ENCODE measurements at regions not wholly inside any gene's neighbourhood (a gene's known extent, or its start where the extent isn't known, plus 50 kb on each side); places are given as distances from the start of the nearest gene placed in this dataset.

GRCh38 chr3:103371411-103371810 lies 936.6 kb downstream of the ZPLD1 start:
- TF ChIP-seq, protein P1, sequence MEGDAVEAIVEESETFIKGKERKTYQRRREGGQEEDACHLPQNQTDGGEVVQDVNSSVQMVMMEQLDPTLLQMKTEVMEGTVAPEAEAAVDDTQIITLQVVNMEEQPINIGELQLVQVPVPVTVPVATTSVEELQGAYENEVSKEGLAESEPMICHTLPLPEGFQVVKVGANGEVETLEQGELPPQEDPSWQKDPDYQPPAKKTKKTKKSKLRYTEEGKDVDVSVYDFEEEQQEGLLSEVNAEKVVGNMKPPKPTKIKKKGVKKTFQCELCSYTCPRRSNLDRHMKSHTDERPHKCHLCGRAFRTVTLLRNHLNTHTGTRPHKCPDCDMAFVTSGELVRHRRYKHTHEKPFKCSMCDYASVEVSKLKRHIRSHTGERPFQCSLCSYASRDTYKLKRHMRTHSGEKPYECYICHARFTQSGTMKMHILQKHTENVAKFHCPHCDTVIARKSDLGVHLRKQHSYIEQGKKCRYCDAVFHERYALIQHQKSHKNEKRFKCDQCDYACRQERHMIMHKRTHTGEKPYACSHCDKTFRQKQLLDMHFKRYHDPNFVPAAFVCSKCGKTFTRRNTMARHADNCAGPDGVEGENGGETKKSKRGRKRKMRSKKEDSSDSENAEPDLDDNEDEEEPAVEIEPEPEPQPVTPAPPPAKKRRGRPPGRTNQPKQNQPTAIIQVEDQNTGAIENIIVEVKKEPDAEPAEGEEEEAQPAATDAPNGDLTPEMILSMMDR (IDR thresholded peaks at IDR 0.05): no peak
- H3K9me3 Mint-ChIP-seq: peaks cover 3% of the 10 kb centered on the region
- ChIA-PET CTCF (no interaction called here), POLR2A (no interaction called here)
- H3K4me1 ChIP-seq (ENCODE audit: insufficient read depth, low read length): no peaks in the 10 kb centered on the region
- H3K4me1 Mint-ChIP-seq (ENCODE audit: low read depth): no peaks in the 10 kb centered on the region
- no peaks in the 10 kb centered on the region for H3K36me3 Mint-ChIP-seq (ENCODE audit: low read depth)
- ATAC-seq (ENCODE audit: poor library complexity): no peak
- H3K27ac ChIP-seq (ENCODE audit: low read depth in 1 of 2, low read length in 2 of 2): no peak overlapping the region
- H3K36me3 ChIP-seq (ENCODE audit: insufficient read depth, low read length): no peaks in the 10 kb centered on the region
- H3K27me3 ChIP-seq (ENCODE audit: control insufficient read depth in 1 of 2, insufficient read depth in 2 of 2, low read length in 2 of 2): no peaks in the 10 kb centered on the region
- H3K4me3 Mint-ChIP-seq: no peak overlapping the region
- intact Hi-C loops (cut with DNase I, micrococcal nuclease): no loop called here
- no peak overlapping the region for H3K4me3 ChIP-seq (ENCODE audit: low read length)
- peaks cover 0 to 6% of the 10 kb centered on the region in 2 experiments for H3K9me3 ChIP-seq (ENCODE audit: control insufficient read depth in 1 of 2, insufficient read depth in 1 of 2, low read length in 2 of 2)
- no peak overlapping the region for H3K27ac Mint-ChIP-seq
- no peak for DNase-seq
- no peaks in the 10 kb centered on the region for H3K27me3 Mint-ChIP-seq

DNA sequence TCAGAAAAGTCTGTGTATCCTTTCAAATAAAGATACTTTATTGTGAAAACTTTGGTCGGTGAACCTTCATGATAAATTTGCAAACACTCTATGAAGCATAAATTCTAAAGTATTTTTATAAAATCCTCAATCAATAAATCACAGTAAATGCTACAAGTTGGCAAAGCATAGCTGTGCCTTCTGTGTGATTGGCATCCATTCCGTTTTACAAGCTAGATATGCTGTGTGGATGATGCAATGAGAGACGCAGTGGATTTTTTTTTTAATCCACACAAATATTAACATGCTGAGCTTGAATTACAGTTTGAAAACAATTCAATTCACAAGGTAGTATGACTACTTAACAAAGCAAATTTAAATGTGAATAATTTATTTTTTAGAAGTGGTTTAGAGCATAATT lies 937.2 kb downstream of the ZPLD1 start:
- no peak overlapping the region for H3K4me3 Mint-ChIP-seq
- Histone ChIP-seq H3K4me1 (ENCODE audit: insufficient read depth, low read length) (no peaks in the 10 kb centered on the region), H3K27me3 (ENCODE audit: control insufficient read depth in 1 of 2, insufficient read depth in 2 of 2, low read length in 2 of 2) (no peaks in the 10 kb centered on the region), H3K27ac (ENCODE audit: low read depth in 1 of 2, low read length in 2 of 2) (no peak overlapping the region), H3K4me3 (ENCODE audit: low read length) (no peak overlapping the region), H3K9me3 (ENCODE audit: control insufficient read depth in 1 of 2, insufficient read depth in 1 of 2, low read length in 2 of 2) (peaks cover 0 to 10% of the 10 kb centered on the region in 2 experiments), H3K36me3 (ENCODE audit: insufficient read depth, low read length) (no peaks in the 10 kb centered on the region)
- no peak overlapping the region for H3K27ac Mint-ChIP-seq
- H3K9me3 Mint-ChIP-seq: peaks cover 3% of the 10 kb centered on the region
- no peaks in the 10 kb centered on the region for H3K27me3 Mint-ChIP-seq
- TF ChIP-seq, protein P1 (IDR thresholded peaks at IDR 0.05): no peak
- POLR2A ChIA-PET: no interaction called here
- H3K36me3 Mint-ChIP-seq (ENCODE audit: low read depth): no peaks in the 10 kb centered on the region
- DNase-seq: no peak
- no peak for ATAC-seq (ENCODE audit: poor library complexity)
- no peaks in the 10 kb centered on the region for H3K4me1 Mint-ChIP-seq (ENCODE audit: low read depth)
- intact Hi-C loops (cut with DNase I, micrococcal nuclease): no loop called here
- CTCF ChIA-PET: no interaction called here

DNA sequence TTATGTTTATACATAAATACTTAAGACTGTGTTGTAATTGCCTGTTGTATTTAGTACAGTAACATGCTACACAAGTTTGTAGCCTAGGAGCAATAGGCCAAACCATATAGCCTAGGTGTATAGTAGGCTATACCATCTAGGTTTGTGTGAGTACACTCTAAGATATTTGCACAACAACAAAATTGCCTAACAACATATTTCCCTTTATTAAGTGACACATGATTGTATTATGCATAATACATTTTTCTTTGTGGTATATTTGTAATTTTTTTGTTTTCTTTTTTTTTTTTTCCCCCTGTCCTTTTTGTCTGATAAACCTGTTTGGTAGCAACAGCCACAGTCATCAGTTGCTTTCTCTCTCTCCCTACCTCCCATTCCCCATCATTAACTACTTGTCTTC lies 945.6 kb downstream of the ZPLD1 start:
- Histone ChIP-seq H3K27ac (ENCODE audit: low read depth in 1 of 2, low read length in 2 of 2) (no peak overlapping the region), H3K4me3 (ENCODE audit: low read length) (no peak overlapping the region), H3K4me1 (ENCODE audit: insufficient read depth, low read length) (no peaks in the 10 kb centered on the region), H3K9me3 (ENCODE audit: control insufficient read depth in 1 of 2, insufficient read depth in 1 of 2, low read length in 2 of 2) (peaks cover 0 to 4% of the 10 kb centered on the region in 2 experiments), H3K27me3 (ENCODE audit: control insufficient read depth in 1 of 2, insufficient read depth in 2 of 2, low read length in 2 of 2) (no peaks in the 10 kb centered on the region), H3K36me3 (ENCODE audit: insufficient read depth, low read length) (no peaks in the 10 kb centered on the region)
- TF ChIP-seq, protein P1 (IDR thresholded peaks at IDR 0.05): no peak
- Mint-ChIP-seq H3K9me3 (no peaks in the 10 kb centered on the region), H3K36me3 (ENCODE audit: low read depth) (no peaks in the 10 kb centered on the region), H3K27ac (no peak overlapping the region), H3K4me3 (no peak overlapping the region), H3K4me1 (ENCODE audit: low read depth) (no peaks in the 10 kb centered on the region), H3K27me3 (no peaks in the 10 kb centered on the region)
- CTCF ChIA-PET: no interaction called here
- intact Hi-C loops (cut with DNase I, micrococcal nuclease): no loop called here
- DNase-seq: no peak
- ATAC-seq (ENCODE audit: poor library complexity): no peak
- POLR2A ChIA-PET: no interaction called here
